GM21367 (cell line): ENCODE measurements at regions not wholly inside any gene's neighbourhood (a gene's known extent, or its start where the extent isn't known, plus 50 kb on each side); places are given as distances from the start of the nearest gene placed in this dataset.
A peak's percentile ranks its signal among the peaks of the same experiment; 100 is the strongest.

ENCODE experiments used
- ATAC-seq: cut with Tn5 transposase; IDR thresholded peaks from one replicate; pipeline ENCODE4 v1.9.1; 2021; ENCODE audit not compliant: unreplicated experiment

DNA sequence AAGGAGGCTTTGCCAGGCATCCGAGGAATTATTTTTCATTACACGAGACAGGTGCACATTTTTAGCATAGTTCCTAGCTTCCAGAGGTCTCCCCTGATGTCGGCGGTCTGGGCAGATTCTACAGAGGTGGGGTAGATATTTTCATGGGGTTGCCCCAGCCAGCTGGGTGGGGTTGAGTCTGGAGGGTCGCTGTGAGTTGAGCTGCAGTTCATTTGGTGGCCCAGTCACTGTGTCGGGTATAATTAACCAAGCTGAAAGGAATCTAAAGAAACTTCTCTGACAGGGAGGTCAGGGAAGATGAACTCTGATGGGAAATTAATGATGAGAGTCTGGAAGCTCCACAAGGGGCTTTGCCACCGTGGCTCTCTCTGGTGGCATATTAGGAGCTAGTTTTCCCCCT is 233.7 kb upstream of the NAV2 start:
- ATAC-seq: no peak

DNA sequence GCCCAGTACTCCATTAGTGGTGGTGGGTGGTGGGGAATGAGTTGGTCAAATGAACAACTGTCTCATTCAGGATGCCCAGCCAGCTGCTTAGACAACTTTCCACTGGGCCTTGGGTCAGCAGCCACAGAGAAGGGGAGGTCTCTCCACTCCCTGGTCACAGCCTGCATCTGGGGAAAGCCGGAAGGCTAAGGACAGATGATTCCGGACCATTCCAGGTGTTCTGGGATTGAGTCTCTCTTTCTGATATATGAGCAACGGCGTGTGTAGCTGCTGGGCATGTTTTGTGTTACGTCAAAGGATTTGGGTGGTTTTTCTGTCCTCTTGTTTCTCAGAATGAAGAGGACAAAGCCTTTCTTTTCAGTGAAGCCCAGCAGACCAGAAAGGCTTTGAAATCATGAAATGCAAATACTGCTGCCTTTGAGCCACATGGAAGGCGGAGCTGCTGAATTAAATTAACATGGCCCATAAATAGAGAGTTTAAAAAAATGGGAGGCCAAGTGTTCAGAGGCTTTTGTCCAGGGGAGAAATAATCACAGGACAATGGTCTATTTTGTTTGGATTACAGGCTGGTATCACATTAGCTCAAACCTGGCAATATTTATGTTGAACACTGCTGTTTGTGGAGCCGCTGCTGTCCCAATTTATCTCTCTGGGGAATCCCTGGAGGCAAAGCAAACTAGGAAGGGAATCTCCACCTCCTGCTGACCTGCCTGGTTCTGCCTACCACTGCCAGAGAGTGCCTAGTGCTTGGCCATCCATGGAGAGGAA is 234.4 kb upstream of the E2F8 start:
- ATAC-seq: peak; percentile 84

DNA sequence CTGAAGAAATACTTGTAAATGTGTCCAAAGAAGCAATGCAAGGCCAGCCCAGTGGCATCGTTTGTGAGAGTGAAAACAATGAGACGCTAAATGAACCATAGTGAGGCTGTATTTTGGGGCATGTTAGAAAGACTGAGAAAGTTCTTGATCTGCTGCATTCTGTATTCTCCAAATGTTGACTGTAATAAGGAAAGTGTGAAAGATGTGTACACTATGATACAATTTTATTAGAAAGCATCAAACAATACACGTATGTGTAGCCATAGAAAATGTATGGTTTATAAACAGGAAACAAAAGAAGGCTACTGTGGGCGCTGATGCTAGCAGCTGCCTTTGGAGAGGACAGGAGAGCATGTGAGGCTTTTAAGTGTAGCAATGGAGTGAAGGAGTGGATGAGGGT is 233.5 kb upstream of the E2F8 start:
- ATAC-seq: no peak

DNA sequence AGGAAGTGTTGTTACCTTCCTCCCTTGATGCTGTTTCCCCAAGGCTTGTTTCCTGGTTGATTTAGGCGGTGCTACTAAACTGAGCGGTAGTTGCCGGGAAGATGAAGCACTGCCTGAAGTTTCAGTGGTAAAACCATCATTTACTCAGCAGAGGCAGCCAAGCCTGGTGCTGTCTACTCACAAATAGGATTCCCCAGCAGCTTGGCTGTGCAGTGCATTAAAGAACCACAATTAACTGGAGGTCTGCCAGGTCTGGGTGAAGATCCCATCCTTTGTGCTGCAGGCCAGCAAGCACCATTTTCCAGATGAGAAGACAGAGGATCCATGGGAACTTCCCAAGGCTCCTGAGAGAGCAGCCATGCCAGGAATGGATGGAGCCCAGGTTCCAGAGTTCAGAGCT is 231.9 kb upstream of the E2F8 start:
- no peak for ATAC-seq

DNA sequence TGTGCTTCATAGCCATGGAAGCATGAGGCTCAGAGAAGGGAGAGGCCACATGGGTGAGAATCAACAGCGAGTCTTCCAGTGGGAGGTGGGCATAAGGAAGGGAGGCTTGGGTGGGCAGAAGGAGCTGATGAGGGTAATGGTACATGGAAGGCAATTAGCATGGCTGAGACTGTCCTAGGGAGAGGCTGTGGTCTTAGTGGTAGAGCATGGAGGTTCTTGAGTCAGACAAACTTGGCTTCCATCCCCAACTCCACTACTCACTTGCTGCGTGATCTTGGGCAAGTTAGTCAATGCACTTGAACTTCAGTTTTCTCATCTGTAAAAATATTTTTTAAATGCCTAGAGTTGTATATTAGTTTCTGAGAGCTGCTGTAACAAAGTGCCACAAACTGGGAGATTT is 227.2 kb upstream of the E2F8 start:
- no peak for ATAC-seq

DNA sequence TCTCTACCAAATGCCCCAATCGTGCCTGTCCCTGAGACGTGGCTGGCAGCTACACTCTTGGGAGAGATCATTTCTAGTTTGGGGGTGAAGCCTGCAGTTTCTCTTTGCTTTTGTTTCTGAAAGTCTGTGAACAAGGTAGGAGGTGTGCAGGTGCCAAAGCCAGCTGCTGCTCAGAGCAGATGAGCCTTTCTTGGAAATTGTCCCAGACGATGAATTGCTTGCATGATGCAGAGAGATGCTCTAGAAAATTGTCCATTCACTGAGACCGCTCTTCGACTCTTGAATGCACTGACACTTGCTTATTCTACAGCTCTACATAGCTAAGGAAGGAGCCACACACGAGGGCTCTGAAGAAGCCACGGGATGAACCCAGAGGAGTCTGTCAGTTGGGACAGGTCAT is 225.6 kb upstream of the E2F8 start:
- ATAC-seq: no peak

DNA sequence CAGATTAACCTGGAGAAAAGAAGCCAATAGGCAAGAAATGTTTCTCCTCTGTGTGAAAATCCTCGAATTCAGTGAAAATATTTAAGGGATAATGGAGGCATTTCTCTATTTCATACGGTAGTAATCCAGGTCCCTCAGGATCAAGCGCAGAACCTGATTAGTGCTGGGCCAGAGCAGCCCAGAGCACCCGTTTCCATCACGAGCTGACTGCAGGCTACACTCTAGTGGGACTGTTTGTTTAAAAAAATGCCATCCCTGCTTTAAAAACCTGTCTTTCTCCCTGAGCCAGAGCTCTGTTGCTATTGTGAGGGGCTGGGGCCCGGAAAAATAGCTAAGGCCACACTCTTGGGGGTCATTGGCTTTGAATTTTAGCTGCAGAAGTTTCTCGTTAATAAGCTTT is 223.2 kb upstream of the E2F8 start:
- no peak for ATAC-seq

DNA sequence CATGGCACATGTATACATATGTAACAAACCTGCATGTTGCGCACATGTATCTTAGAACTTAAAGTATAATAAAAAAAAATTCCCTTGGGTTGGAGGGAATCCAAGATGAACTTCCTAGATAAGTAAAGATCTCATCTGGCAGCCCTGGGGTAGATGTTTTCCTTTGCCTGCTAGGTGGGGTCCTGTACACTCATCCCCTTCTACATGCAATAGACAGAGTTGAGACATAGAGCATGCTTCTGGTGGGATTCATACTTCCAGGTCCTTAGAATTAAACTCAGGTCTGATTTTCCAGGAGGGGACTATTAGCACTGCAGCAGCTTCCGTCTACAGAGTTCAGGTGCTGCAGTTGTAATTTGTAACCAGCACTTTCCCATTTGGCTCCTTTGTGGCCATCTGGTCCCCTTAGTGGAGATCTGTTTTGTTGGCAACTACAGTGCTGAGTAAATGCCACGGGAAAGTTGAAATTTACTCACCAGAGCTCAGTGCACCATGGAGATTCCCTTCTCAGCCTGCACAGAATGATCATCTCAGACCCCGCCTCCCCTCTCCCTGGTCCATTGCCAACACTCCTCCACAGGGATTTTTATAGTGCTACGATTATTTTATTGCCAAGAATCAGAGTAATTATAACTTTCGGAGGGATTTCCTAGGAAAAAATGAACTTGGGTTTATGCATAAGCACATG is 220.1 kb upstream of the E2F8 start:
- no peak for ATAC-seq

DNA sequence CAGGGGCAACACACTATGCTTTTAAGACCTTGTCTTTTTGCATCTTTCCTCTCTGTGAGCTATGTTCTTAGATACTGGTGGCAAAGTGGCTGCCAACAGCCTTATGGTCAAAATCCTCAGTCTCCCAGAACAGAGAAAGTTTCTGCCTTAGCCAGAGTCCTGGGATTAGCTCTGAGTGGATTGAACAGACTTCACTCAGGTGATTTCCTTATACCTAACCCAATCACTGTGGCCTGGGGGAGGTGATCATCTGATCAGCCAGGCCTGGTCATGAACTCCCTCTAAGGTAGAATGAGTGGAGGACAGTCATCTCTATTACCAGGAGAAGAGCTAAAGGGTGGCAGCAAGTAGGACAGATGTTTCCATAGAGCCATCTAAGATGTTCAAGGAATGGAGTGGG is 218.5 kb upstream of the E2F8 start:
- no peak for ATAC-seq

DNA sequence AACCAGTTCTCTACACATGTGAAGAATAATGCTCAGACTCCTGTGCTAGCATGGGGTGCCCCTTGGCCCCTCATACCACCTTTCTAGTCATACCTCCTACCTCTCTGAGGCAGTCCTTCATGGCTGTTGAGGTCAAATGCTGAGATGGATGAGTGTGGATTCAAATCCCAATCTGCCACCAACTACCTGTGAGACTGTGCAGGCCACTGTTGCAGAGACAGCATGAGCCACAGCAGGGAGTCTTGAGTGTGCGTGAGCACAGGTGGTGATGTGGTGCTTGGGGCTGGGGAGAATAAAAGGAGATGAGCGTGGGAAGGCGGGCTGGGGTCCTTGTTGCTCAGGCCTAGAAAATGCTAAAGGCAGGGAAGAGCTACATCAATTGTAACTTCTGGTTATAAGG is 218.0 kb upstream of the E2F8 start:
- ATAC-seq: no peak

DNA sequence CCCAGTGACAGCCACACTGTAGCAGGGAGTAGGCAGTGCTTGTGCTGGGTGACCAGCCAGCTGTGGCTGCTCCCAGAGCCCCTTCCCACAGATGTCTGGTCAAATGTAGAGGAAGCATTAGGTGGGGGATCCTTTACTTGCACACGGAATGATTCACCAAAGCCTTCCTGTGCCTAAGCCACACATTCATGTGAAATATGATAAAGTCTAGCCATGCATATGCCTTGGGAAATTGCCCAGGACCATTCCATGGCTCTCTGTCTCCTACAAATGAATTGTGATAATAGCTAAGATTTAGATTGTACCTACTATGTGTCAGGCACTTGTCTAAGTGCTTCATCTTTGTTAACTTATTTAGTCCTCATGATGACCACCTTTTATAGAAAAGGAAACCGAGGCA is 217.5 kb upstream of the E2F8 start:
- no peak for ATAC-seq

DNA sequence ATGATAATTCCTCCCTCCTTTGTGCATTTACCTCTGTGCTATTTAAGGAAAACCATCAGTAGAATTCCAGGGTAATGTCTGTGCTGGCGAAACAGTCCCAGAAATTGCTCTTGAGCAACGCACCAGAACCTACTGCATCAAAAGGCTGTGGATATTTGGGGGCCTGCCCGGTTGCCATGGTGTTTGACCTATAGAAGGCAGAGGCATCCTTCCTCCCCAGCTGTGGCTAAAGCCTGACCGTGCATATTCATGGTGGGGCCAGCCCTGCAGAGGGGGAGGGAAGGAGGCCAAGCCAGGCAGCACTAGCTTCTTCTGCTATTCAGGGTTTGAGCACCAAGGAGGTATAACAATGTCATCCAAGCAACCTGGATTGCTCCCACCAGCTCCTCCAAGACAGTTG is 215.0 kb upstream of the E2F8 start:
- ATAC-seq: no peak

DNA sequence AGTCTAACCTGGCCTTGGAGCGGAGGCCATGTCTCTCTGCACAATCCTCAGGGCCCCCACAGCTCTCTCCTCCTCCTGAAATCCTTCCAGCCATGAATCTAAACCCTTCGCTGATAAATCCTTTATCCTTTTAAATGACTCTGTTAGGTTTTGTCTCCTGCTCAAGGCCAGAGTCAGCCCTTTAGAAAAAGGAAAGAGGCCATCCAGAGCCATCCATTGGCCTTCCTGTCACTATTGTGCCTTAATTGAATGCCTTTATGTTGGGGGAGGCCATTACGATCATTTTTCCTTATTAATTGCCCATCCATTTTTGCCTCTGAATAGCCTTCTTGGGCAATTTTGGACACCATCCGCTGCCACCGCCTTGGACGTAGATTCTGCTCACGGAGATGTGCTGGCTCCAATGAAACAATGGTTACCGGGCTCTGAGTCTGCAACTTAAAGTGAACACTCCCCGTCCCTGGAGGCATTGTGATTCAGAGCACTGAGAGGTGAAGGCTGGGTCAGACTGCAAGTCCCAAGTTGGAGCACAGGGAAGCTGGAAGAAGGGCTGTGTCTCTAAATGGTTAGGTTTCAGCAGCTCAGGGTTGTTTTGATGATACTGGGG is 213.0 kb upstream of the E2F8 start:
- no peak for ATAC-seq

DNA sequence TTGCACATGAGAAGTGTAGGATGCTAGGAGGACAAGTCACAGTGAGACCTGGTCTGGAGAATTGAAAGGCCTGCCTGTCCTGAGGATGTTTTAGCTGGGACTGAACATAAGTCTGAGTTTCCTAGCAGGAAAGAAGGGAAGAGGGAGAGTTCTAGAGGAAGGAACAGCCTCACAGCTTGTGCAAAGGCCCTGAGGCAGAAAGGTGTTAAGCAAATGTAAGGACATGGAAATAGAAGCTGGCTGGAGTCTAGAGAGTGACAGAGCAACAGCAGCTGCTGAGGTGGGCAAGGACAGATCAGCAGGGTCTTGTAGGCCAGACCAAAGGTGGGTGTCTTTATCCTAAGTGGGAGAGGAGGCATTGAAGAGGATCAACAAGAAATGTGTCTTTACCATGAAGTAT is 210.9 kb upstream of the E2F8 start:
- no peak for ATAC-seq

DNA sequence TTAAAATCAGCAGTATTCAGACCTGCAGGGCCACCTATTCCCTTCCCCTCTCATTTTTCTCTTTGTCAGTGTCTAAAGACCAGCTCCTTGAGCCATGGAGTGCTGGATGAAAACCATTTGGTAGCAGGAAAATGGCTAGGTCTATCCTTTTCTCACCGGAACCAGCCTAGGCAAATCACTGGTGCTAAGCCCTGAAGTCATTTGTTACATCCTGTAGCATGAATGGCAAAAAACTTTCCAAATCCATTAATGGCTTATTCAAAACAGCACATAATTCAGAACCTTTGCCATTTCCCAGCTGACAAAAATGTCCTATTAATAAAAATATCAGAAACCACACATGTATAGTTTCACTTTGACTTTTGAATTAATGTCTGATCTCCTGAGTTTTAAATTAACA is 209.5 kb upstream of the E2F8 start:
- no peak for ATAC-seq

DNA sequence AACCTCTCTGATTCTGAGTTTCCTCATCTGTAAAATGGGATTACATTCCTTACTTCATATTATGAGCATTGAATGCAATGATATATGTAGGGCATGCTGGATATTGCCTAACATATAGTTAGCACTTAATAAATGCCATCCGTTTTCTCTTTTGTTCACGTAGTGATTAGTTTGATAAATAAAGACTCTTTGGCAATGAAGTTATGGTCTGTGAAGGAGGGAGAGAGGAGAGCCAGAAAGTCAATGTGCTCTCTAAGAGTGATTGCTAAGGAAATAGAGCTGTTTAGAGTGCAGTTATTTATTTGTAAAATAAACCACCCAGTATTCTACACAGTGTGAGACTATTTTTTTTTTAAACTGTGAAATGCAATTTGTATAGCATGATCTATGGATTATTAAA is 207.9 kb upstream of the E2F8 start:
- ATAC-seq: no peak

DNA sequence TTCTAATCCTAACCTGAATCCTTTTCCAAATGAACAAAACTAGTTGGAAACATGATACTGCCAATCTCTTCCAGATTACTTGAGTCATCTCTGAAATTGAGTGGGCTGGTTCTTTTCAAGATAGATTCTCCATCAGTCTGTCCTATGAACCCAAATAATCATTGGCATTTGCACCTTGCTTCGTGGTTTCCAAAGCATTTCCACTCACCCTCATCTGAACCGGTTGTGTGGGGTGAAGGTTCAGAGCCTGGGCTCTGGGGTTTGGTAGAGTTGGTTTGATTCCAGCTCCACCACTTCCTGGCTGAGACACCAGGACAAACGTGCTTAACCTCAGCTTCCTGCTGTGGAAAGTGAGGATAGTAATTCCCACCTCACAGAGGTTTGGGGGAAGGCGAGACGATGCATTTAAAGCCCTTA is 206.4 kb upstream of the E2F8 start:
- ATAC-seq: no peak

DNA sequence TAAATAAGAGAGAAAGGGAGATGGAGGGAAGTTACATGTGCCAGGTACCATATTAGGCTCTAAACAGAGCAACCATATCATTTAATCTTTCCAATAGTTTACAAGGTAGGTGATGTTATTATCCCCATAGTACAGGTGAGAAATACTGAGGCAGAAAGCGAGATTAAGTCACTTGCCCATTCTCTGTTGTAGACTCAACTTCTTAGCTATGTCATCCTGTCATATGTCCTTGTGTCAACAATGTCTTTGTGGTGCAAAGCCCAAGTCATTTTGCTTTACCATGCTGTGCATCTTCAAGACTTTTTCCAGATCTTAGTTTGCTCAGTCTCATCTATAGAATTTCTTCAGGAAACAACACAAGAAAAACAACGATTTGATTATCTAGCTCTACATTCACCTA is 205.0 kb upstream of the E2F8 start:
- no peak for ATAC-seq

DNA sequence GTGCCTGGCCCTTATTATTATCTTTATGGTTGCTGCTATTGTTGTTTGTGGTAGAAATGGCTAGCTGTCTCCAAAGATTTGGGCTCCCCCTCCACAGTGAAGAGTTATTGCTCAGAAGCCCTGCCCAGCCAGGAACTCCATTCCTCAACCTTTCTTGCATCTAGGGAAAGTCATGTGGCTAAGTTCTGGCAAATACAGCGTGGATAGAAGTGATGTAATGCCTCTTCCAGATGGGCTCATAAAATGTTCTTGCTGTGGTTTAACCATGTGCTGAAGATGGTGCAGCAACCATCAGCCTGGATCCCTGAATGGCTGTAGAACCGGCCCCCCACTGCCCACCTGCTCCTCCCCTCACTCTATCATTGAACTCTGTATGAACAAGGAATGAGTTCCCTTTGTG is 203.5 kb upstream of the E2F8 start:
- ATAC-seq: no peak

DNA sequence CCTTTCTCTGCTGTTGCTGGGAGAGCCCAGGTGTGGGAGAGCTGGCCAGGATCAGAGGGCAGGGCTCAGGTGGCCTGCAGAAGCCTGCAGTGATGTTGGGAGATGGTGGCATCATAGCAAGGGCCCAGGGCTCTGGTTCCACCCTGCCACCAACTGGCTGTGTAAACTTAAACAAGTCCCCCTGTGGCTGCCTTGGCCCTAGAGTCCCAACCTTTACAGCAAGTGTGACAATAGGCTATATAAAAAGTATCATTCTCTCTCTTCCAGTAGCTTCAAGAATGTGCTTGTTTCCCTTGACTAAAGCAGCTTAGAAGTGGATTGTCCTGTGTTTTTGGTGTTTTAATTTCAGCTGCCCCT is 201.8 kb upstream of the E2F8 start:
- ATAC-seq: no peak

DNA sequence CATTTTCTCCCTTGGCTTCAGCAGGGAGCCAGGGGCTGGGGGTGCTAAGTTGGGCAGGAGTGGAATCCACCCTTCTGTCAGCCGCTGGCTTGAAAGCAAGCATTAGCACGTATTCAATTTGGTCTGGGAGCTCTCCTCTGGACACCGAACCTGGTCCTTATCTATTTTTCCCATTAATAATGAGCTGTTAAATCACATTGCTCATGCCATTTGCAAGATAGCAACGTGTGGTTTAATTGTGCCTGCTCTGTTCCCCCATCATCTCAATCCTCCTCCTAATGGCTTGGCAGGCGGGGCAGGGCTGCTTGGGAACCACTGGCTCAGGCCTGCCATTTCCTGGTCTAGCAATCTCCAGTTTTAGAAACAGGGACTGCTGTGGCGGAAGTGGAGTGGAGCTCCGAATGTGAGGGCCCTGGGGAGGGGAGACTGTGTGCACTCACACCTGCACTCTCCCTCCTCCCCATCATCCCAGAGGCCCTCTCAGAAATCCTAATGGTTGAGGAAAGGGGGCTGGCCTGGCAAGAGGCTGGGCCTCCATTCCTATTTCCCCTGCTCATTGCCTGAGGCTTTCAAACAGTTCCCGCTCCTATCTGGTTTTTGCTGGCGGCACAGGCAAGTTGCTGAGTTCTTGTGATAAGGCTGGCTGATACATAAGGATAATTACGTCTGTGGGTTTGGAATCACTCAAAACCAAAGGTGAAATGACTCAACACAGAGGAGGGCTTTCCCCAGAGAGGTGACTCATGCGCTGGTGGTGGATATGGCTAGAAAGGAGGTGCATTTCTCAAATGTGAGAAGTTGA is 201.2 kb upstream of the E2F8 start:
- peak; percentile 94 for ATAC-seq

DNA sequence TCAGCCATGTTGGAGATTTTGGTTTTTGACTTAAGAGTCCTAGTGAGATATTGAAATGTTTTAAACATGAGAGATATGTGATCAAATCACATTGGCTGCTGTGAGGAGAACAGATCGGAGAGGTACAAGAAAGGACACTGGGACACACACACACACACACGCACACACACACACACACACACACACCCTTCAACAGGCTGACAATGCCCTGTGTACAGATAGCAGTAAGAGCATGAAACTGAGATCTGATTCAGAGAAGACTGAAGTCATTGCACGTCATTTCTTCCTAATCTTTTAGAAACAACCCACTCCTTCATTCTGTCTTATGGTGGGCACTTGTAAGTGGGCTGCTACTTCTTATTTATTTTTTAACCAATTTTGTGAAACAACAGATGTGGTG is 200.5 kb upstream of the E2F8 start:
- ATAC-seq: no peak
